GM13977 (cell line): ENCODE measurements at regions not wholly inside any gene's neighbourhood (a gene's known extent, or its start where the extent isn't known, plus 50 kb on each side); places are given as distances from the start of the nearest gene placed in this dataset.

Experiments used
- DNase-seq: peaks from one replicate; pipeline ENCODE4 v3.0.0; 2012; ENCODE audit warnings: low spot score
- in situ Hi-C: fragments of 300-500 bp; cut with MboI; formaldehyde crosslinking; loops from one replicate; pipeline ENCODE4 v1.12.0; 2022; ENCODE audit warnings: low sequenced_read_pairs, low pct_unique_long_range_greater_than_20kb, mixed read lengths, inconsistent platforms; ENCODE audit not compliant: unreplicated experiment
- TF ChIP-seq, protein P1 (sequence below): IDR thresholded peaks from 2 replicates; pipeline ENCODE4 v1.5.1; 2012; ENCODE audit warnings: mild to moderate bottlenecking, control low read depth; ENCODE audit not compliant: insufficient read depth; ENCODE audit errors: extremely low read depth, missing control alignments

DNA sequence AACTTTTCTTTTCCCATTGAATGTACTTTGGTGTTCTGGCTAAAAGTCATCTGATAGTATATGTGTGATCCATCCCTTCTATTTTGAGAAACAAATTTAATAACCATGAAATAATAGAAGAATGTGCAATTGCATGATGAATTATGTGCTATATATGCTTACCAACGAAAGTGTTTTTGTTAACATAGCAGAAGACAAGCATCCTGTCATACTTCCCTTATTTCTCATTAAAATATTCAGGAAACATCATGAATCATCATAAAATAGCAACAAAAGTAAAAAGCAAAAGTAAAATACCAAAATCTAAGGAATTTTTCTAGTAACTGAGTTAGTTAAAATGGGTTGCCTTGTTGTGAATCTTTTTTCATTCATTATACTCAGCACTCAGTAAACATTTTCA lies 409.0 kb upstream of the PDE3A start:
- DNase-seq = no peak
- in situ Hi-C loops = no loop called here
- TF ChIP-seq, protein P1, sequence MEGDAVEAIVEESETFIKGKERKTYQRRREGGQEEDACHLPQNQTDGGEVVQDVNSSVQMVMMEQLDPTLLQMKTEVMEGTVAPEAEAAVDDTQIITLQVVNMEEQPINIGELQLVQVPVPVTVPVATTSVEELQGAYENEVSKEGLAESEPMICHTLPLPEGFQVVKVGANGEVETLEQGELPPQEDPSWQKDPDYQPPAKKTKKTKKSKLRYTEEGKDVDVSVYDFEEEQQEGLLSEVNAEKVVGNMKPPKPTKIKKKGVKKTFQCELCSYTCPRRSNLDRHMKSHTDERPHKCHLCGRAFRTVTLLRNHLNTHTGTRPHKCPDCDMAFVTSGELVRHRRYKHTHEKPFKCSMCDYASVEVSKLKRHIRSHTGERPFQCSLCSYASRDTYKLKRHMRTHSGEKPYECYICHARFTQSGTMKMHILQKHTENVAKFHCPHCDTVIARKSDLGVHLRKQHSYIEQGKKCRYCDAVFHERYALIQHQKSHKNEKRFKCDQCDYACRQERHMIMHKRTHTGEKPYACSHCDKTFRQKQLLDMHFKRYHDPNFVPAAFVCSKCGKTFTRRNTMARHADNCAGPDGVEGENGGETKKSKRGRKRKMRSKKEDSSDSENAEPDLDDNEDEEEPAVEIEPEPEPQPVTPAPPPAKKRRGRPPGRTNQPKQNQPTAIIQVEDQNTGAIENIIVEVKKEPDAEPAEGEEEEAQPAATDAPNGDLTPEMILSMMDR = no peak

DNA sequence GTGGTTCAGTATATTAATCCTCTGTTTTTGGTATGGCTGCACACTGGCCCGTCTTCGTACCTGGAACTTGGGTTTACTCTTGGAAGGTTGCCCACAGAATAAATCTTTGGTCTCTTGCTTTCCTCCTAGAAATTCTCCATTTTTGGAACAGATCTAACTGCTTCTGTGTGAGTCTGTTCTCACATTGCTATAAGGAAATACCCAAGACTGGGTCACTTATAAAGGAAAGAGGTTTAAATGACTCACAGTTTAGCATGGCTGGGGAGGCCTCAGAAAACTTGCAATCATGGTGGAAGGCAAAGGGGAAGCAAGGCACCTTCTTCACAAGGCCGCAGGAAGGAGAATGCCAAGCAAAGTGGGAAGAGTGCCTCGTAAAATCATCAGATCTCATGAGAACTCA lies 407.8 kb upstream of the PDE3A start:
- TF ChIP-seq, protein P1 = no peak

DNA sequence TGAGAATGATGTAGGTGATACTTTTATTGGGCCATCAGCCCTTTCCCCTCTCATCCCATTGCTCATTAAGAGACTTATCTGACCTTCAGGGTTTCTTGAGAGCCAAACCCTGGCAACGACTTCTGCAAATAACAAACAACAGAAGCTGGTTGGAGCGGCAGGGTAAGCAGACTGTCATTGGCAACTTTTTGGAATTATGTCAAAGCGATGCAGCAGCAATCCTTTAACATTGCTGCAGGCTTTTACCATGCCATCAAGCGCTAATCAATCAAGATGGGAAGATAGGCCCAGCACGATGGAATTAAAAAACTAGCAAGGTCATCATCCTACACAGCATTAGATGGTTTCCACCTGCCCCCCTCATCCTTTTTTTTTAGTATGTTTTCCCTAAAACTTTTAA lies 406.1 kb upstream of the PDE3A start:
- DNase-seq = no peak
- TF ChIP-seq, protein P1 = no peak
- in situ Hi-C loops = no loop called here

More for the DNA sequence above, 407.8 kb upstream of the PDE3A start:
- in situ Hi-C loops = no loop called here
- no peak for DNase-seq

DNA sequence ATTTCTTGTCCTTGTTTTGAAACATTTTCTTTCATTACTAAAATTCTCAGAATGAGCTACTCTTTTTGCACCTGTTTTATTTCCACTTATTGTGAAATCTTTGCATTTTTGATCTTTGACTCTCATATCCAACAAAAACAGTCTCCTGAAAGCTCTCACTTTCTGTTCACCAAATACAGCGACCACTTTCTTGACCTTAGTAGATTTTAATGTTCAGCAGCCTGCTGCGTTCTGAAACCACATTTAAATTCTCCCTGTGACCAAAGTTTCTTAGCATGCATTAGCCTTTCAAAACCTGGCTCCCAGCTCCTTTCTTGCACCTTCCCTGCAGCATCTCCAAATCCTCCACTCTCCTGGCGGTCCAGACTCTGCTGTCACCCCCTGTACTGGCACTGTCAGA lies 404.4 kb upstream of the PDE3A start:
- no peak for DNase-seq
- in situ Hi-C loops = no loop called here
- TF ChIP-seq, protein P1 = no peak

DNA sequence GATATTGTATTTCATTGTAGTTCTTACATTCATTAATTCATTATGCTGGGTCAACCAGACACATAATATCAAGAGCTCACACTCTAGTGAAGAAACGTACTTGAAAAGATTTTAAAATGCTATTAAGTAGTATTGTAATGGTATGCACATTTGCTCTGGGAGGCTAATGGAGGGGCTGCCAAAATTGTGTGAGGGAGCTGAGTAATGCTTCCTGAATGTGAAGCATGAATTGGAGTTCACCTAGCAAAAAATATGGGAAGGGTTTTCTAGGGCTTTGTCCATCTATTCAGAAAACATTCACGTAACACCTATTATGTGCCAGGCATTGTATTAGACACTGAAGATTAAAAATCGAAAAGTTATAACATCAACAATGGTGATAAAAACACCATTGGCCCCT lies 403.8 kb upstream of the PDE3A start:
- TF ChIP-seq, protein P1 = no peak
- no peak for DNase-seq
- in situ Hi-C loops = no loop called here

DNA sequence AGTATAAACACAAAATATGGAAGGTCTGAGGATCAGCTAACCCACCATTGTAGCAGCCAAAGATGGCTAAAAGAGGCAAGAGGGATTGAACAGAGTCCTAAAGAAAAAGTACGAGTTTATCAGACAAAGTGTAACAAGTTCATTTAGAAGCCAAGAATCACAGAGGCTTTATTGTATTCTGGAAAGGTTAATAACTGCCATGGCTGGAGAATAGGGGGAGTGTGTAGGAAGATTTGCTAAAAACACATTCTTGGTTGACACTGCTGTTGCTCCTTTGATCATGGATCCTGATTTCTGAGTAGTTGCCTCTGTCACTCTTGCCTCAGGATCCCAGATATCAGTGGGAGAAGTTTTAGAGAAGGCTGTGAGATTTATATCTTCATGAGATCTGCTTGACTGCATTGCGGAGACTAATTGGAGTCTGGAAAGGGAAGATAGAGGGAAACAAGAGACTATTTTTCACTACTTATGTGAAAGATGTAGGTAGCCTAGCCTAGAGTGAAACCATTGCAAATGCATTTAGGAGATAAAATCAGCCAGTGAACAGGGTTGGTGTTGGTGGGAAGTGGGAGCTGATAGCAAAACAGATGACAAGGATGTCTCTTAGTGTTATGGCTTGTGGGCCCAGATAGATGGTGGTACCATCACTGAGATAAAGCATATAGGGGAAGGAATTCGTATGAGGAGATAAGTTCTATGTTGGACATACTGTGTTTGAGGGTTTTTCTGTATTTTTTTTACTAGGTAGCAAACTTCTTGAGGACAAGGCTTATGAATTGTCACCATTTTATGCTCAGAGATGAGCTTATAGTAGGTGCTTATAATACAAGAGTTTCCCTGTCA lies 402.9 kb upstream of the PDE3A start:
- DNase-seq = no peak
- in situ Hi-C loops = no loop called here
- TF ChIP-seq, protein P1 = no peak
